ENCODE measurements at regions not wholly inside any gene's neighbourhood (a gene's known extent, or its start where the extent isn't known, plus 50 kb on each side); places are given as distances from the start of the nearest gene placed in this dataset.
"Not testable (repeated sequence)": the region's sequence is repeated elsewhere in the genome, so short reads cannot be mapped to it uniquely, and the experiment has no call there.

DNA sequence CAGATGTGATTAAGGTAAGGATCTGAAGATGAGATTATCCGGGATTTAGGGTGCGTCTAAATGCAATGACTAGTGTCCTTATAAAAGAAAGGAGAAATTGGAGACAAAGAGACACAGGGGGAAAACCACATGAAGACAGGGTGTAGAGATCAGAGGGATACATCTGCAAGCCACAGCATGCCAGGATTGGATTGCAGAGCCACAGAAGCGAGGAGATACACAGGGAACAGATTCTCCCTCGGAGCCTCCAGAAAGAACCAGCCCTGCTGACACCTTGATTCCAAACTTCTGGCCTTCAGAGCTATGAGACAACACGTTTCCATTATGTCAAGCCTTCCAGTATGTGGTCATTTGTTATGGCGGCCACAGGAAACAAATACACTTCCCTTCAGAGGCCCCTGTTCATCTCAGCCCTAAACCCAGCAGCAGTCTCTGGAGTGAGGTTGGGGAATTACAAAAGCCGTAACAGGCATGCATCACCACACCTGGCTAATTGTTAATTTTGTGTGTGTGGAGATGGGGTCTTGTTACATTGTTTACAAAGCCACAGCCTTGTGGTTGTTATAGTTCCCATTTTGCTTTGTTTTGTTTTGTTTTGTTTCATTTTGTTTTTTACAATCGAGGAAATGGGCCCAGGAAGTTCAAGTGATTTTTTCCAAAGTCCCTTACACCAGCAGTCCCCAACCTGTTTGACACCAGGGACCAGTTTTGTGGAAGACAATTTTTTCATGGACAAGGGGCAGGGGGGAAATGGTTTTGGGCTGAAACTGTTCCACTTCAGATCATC, 51.6 kb upstream of the LYRM9 start:
- Mint-ChIP-seq H3K9me3 (no peaks in the 10 kb centered on the region), H3K4me1 (no peaks in the 10 kb centered on the region), H3K27me3 (no peaks in the 10 kb centered on the region), H3K36me3 (ENCODE audit: low read depth) (no peaks in the 10 kb centered on the region), H3K27ac (no peak overlapping the region), H3K4me3 (no peak overlapping the region)
- ChIA-PET POLR2A (no interaction called here), CTCF (no interaction called here)
- no peak for DNase-seq

DNA sequence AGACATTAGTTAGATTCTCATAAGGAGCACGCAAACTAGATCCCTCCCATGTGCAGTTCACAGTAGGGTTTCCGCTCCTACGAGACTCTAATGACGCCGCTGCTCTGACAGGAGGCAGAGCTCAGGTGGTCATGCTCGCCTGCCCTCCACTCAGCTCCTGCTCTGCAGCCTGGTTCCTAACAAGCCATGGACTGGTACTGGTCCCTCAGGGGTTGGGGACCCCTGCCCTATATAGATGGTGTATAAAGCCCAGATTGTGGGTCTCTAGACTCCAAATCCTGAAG, 52.1 kb upstream of the LYRM9 start:
- H3K27ac Mint-ChIP-seq = no peak overlapping the region
- no peaks in the 10 kb centered on the region for H3K9me3 Mint-ChIP-seq
- no peaks in the 10 kb centered on the region for H3K36me3 Mint-ChIP-seq (ENCODE audit: low read depth)
- no peak for DNase-seq
- H3K27me3 Mint-ChIP-seq = no peaks in the 10 kb centered on the region
- ChIA-PET CTCF (no interaction called here), POLR2A (no interaction called here)
- no peaks in the 10 kb centered on the region for H3K4me1 Mint-ChIP-seq
- H3K4me3 Mint-ChIP-seq = no peak overlapping the region

DNA sequence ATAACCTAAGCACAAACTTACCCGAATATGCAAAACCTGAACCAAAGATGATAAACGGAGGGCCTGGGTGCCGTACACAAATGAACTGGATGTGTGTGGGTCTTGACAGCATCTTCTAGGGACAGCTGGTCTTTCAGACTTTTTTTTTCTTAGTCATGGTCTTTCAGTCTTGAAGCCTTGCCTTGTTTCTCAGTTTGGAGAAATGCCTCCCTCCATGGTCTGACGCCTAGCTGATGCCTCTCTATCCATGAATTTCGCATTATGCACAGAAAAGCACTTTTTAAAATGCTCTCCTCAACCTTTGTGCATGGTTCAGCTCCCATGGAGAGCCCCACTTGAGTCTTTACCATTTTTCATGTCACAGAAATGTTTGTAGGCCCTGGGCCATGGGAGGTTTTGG, 52.8 kb upstream of the LYRM9 start:
- no peak overlapping the region for H3K27ac Mint-ChIP-seq
- H3K9me3 Mint-ChIP-seq = no peaks in the 10 kb centered on the region
- H3K27me3 Mint-ChIP-seq = no peaks in the 10 kb centered on the region
- no peak overlapping the region for H3K4me3 Mint-ChIP-seq
- no peaks in the 10 kb centered on the region for H3K36me3 Mint-ChIP-seq (ENCODE audit: low read depth)
- no peaks in the 10 kb centered on the region for H3K4me1 Mint-ChIP-seq
- ChIA-PET POLR2A (no interaction called here), CTCF (no interaction called here)
- DNase-seq = no peak

DNA sequence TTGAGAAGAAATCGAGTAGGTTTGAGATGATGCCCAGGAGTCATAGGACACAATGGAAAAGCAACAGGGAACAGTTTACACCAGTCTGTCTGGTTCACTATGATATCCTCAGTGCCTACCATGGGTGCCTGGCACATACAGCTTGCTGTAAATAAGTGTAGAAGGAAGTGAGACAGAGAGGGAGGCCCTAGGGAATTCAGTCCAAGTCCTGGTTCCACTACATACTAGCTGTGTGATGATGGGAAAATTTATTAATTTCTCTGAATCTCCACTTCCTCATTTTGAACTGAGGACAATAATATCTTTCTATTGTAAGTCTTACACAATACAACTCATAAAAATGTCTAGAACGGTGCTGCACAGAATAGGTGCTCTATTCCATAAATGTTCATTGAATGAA, 53.3 kb upstream of the LYRM9 start:
- no peak for DNase-seq
- Mint-ChIP-seq H3K4me1 (no peaks in the 10 kb centered on the region), H3K4me3 (no peak overlapping the region), H3K9me3 (no peaks in the 10 kb centered on the region), H3K27me3 (no peaks in the 10 kb centered on the region), H3K27ac (no peak overlapping the region), H3K36me3 (ENCODE audit: low read depth) (no peaks in the 10 kb centered on the region)
- POLR2A ChIA-PET = no interaction called here
- CTCF ChIA-PET = no interaction called here

DNA sequence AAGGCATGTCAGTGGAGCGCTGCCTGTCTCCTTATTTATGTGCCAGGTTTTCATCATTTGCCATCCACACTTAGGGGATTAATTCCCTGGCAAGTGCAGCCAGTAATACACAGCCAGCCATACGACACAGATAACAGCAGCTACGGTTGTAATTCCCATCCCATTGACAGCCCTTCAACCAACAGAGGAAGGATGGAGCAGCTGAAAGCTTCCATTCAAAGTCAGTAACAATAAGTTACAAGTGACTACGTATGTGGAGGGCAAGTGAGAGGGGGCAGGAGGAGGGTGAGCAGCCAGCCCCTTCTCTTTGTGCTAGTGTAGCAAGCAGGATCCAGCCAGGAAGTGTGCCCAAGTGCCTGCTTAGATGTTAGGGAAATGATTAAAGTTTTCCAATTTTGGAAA, 53.8 kb upstream of the LYRM9 start:
- no peaks in the 10 kb centered on the region for H3K27me3 Mint-ChIP-seq
- H3K27ac Mint-ChIP-seq = no peak overlapping the region
- DNase-seq = no peak
- no peak overlapping the region for H3K4me3 Mint-ChIP-seq
- no peaks in the 10 kb centered on the region for H3K36me3 Mint-ChIP-seq (ENCODE audit: low read depth)
- POLR2A ChIA-PET = no interaction called here
- CTCF ChIA-PET = no interaction called here
- no peaks in the 10 kb centered on the region for H3K9me3 Mint-ChIP-seq
- H3K4me1 Mint-ChIP-seq = no peaks in the 10 kb centered on the region

DNA sequence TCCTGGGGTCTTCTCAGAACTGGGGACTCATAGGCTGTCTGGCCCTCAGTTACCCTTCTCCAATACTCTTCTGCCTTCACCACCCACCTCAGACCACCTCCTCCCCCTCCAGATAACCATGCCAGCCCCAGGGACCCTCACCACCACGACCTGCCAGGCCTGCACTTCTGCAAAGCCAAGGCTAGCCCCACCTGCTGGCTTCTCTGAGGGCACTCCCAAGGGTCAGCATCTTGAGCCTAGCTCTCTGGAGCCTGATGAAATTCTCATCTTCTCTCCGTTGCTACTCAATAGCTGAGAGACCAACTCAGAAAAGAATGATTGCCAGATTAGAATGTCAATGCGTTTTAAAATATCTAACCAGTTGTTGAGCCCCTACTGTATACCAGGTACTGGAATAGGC, 56.1 kb upstream of the LYRM9 start:
- CTCF ChIA-PET = no interaction called here
- Mint-ChIP-seq H3K4me1 (no peaks in the 10 kb centered on the region), H3K36me3 (ENCODE audit: low read depth) (no peaks in the 10 kb centered on the region), H3K27me3 (no peaks in the 10 kb centered on the region), H3K27ac (no peak overlapping the region), H3K9me3 (no peaks in the 10 kb centered on the region), H3K4me3 (no peak overlapping the region)
- POLR2A ChIA-PET = no interaction called here
- DNase-seq = no peak

DNA sequence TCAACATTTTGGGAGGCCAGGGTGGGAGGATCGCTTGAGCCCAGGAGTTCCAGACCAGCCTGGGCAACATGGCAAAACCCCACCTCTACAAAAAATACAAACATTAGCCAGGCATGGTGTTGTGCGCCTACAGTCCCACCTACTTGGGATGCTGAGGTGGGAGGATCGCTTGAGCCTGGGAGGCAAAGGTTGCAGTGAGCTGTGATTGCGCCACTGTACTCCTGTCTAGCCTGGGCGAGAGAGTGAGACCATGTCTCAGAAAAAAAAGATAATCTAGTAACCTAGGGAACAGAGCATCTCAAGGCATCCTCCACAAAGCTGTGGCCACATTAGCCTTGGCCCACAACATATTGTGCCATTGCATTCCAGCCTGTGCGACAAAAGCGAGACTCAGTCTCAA, 57.1 kb upstream of the LYRM9 start:
- POLR2A ChIA-PET; H3K27ac Mint-ChIP-seq; H3K36me3 Mint-ChIP-seq (ENCODE audit: low read depth); DNase-seq; H3K27me3 Mint-ChIP-seq; H3K9me3 Mint-ChIP-seq; H3K4me1 Mint-ChIP-seq; H3K4me3 Mint-ChIP-seq: not testable (repeated sequence)
- CTCF ChIA-PET = interaction anchor here (0.5 kb wide), 1 partner anchor 772 kb away, joined by 4 read pairs; no protein-coding TSS in a partner anchor

DNA sequence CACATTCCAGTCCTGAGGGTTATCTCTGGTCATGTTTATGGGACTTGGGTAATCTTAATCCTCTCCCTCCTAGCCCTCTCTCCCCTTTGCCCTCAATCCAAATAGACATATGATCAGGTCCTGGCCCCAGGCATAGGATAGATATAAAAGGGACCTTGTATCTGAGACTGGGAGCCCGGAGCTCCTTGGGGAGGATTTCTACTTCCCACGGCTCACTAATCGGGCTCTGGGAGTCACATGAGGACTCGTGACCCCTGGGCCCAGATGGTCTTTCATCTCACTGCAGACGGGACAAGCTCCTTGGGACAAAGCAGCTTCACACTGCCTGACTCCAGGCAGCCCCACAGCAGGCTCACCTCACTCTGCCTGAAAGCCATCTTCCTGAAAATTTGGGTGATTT, 57.8 kb upstream of the LYRM9 start:
- DNase-seq = no peak
- Mint-ChIP-seq H3K27me3 (no peaks in the 10 kb centered on the region), H3K4me3 (no peak overlapping the region), H3K36me3 (ENCODE audit: low read depth) (no peaks in the 10 kb centered on the region), H3K4me1 (no peaks in the 10 kb centered on the region), H3K27ac (no peak overlapping the region), H3K9me3 (no peaks in the 10 kb centered on the region)
- ChIA-PET POLR2A (no interaction called here), CTCF (no interaction called here)

DNA sequence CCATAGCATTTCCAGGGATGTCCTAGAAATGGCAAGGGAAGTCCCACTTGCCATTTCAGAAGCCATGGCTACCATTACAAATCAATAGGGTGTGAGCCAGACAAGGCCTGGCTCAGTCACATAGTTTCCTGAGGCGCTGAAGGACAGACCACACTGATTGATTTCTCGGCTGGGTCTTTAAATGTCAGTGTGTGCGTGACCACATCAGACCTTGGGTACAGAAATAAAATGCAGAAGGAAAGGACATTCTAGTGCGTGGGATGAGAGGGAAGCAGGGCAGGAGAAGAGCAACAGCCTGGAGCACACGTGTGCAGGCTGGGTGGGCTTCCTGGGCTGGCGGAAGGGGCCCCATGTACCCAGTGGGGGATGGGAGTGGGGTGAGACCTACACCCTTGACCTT, 58.7 kb upstream of the LYRM9 start:
- H3K4me3 Mint-ChIP-seq = no peak overlapping the region
- no peaks in the 10 kb centered on the region for H3K36me3 Mint-ChIP-seq (ENCODE audit: low read depth)
- H3K27ac Mint-ChIP-seq = no peak overlapping the region
- H3K4me1 Mint-ChIP-seq = no peaks in the 10 kb centered on the region
- DNase-seq = no peak
- no peaks in the 10 kb centered on the region for H3K27me3 Mint-ChIP-seq
- no peaks in the 10 kb centered on the region for H3K9me3 Mint-ChIP-seq
- ChIA-PET CTCF (no interaction called here), POLR2A (no interaction called here)

DNA sequence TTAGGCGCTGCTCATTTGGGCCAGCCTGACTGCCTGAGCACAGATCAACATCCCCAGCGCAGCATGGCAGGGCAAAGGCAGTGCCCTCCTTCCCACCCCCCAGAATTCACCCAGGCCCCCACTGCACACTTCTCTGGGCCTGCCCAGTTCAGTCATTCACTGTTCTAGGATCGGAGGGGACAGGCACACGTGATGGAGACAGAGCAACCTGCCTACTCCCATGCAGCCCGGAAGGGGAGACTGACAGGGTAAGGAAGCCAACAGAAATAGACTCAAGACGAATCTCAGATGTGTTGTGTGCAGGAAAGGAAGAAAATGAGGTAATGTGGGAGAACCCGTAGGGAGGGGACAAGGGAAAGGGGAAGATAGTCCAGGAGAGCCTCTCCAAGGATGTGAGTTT, 59.2 kb upstream of the LYRM9 start:
- CTCF ChIA-PET = no interaction called here
- H3K9me3 Mint-ChIP-seq = no peaks in the 10 kb centered on the region
- POLR2A ChIA-PET = no interaction called here
- no peaks in the 10 kb centered on the region for H3K36me3 Mint-ChIP-seq (ENCODE audit: low read depth)
- H3K4me3 Mint-ChIP-seq = no peak overlapping the region
- no peak for DNase-seq
- H3K27me3 Mint-ChIP-seq = no peaks in the 10 kb centered on the region
- H3K4me1 Mint-ChIP-seq = no peaks in the 10 kb centered on the region
- no peak overlapping the region for H3K27ac Mint-ChIP-seq

DNA sequence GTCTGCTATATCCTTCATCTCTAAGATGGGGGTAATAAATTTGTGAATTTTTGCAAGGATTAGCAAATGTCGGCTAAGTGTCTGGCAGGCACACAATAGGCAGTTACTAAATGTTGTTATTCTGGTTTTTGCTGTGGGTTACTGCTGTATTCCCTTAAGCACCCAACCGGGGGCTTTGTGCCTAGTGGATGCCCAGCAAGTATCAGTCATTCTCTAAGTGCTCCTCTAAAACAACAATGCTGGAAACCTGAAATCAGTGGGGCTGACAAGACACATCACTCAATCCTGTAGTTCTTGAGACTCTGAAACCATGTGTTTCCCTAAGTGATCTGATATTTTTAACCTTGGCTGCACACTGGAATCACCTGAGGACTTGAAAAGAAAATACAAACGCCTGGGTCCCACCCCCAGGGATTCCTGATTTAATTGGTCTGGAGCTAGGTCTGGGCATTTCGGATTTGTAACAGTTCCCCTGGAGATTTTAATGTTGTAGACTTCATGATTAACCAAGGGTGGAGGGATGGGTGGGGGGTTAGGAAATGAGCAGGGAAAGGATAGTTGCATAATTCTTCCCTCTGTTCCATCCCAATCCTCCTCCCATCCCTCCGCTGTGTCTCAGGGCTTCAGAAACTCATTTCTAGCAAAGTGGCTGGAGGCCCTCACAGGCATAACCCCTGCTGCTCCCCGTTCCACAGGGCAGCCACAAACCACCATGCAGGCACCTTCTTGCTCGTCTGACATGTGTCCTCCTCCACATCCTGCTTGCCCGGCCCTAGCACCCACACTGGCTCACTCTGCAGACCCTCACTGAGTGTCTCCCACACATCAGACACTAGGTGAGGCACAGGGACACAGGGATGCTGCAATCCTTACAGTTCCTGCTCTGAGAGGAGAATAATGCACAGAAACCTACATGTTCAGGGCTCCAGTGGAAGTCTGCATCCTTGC, 61.7 kb upstream of the LYRM9 start:
- POLR2A ChIA-PET = no interaction called here

DNA sequence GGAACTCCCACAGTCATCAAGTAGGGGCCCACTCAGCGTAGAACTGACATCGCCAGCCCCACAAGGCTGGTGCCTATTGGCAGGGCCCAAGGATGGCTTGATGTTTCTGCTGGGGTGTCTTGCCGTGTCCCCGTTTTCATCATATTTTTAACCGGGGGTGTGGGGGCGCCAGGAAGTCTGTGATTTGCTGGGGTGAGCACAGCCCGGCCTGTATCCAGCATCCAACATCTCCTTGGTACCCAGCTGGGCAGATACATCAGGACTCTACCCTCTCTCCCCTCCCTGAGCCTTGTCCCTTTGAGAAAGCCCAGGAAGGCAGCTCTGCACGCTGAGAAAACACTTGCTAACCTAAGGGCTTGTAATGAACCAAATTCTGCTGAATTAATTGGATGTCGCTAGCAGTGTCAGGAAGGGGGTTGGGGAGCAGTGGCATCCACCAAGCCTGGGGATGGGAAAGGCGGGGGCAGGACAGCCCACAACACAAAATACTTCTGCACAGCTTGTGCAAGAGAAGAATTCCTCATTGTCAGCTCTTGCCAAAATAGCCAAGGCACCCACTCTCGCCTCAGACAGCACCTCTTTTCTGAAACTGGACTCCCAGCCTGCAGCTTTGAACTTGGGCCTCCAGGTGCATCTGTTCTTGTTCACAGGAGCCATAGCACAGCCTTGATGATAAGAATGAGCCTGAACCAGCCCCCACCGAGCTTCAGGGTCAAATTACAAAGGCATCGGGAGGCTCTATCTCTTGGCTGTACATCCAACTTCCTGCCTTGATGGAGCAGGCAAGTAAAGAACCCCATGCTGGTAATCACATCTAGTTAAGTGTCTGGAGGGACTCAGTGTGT, 63.7 kb upstream of the LYRM9 start:
- no peak overlapping the region for H3K27ac Mint-ChIP-seq
- H3K27me3 Mint-ChIP-seq = peaks cover 3% of the 10 kb centered on the region
- H3K4me1 Mint-ChIP-seq = no peaks in the 10 kb centered on the region
- DNase-seq = no peak
- ChIA-PET POLR2A (no interaction called here), CTCF (no interaction called here)
- no peaks in the 10 kb centered on the region for H3K36me3 Mint-ChIP-seq (ENCODE audit: low read depth)
- H3K9me3 Mint-ChIP-seq = no peaks in the 10 kb centered on the region
- H3K4me3 Mint-ChIP-seq = no peak overlapping the region

More for the DNA sequence above, 61.7 kb upstream of the LYRM9 start:
- Mint-ChIP-seq H3K36me3 (ENCODE audit: low read depth) (no peaks in the 10 kb centered on the region), H3K27ac (no peak overlapping the region), H3K9me3 (no peaks in the 10 kb centered on the region), H3K27me3 (peaks cover 3% of the 10 kb centered on the region), H3K4me1 (no peaks in the 10 kb centered on the region), H3K4me3 (no peak overlapping the region)
- DNase-seq = no peak
- CTCF ChIA-PET = no interaction called here

DNA sequence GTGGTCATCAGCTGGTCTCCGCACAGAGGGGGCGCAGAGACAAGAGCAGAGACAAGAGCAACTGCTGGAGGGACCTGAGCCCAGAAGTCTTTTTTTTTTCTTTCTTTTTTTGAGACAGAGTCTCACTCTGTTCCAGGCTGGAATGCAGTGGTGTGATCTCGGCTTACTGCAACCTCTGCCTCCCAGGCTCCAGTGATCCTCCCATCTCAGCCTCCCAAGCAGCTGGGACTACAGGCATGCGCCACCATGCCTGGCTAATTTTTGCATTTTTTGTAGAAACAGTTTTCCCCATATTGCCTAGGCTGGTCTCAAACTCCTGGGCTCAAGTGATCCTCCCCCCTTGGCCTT, 64.3 kb upstream of the LYRM9 start:
- H3K9me3 Mint-ChIP-seq; H3K27ac Mint-ChIP-seq; H3K4me3 Mint-ChIP-seq; H3K36me3 Mint-ChIP-seq (ENCODE audit: low read depth); DNase-seq; CTCF ChIA-PET; H3K4me1 Mint-ChIP-seq; POLR2A ChIA-PET; H3K27me3 Mint-ChIP-seq: not testable (repeated sequence)
